ENCODE measurements at regions not wholly inside any gene's neighbourhood (a gene's known extent, or its start where the extent isn't known, plus 50 kb on each side); places are given as distances from the start of the nearest gene placed in this dataset.
"Not testable (repeated sequence)": the region's sequence is repeated elsewhere in the genome, so short reads cannot be mapped to it uniquely, and the experiment has no call there.

DNA sequence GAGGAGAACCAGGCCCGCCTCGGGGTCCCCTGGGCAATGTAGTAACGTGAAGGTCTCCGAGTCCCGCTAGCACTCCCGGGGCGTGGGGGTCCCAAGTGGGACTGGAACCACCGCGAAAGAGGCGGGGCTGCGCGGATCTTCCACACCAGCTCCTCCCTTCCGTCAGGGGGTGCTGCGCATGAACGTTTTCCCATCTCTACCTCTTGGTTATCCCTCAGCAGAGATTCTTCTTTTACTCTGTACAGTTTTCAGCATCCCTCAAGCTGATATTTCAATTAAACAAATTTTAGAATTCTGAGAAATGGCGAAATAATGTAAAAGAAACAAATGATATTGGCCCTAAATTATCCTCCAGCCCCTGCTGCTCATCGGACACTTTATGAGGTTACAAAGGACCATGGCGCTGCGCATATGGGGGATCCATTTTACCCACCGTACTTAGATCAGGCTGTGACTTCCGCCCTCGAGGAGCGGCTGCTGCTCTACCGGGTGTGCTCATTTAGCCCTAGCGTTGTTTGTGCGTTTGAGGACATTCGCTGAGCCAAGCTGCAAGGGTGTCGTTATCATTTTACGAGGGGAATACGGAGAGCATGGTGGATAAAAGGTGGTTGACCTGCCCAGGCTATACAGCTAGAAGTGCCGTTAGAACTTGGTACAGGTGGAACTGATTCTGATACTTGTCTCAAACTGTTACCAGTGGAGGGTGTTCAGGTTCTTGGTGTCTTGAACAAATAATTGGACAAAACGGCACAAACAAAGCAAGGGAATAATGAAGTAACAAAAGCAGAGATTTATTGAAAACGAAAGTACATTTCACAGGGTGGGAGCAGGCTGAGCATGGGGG lies 75.2 kb upstream of the CHD6 start:
- TF ChIP-seq FOXP2 (optimal IDR thresholded peaks at IDR 0.05; ENCODE audit: control extremely low read depth, extremely low read length, insufficient read depth) (no peak), POLR2AphosphoS5 (IDR thresholded peaks at IDR 0.05; ENCODE audit: borderline replicate concordance, low read depth, low read length) (peak; percentile 90), EZH2 (IDR thresholded peaks at IDR 0.05) (no peak)
- Histone ChIP-seq H3K9me3 (ENCODE audit: low read depth, low read length) (no peaks in the 10 kb centered on the region), H3K4me3 (peak overlapping the region; percentile 99), H3K9ac (ENCODE audit: insufficient read length) (peak overlapping the region; percentile 88), H3K27ac (peak overlapping the region; percentile 75), H3K36me3 (ENCODE audit: insufficient read depth, low read length) (no peaks in the 10 kb centered on the region)
- peak; percentile 89 for DNase-seq (ENCODE audit: low read depth, low spot score)

DNA sequence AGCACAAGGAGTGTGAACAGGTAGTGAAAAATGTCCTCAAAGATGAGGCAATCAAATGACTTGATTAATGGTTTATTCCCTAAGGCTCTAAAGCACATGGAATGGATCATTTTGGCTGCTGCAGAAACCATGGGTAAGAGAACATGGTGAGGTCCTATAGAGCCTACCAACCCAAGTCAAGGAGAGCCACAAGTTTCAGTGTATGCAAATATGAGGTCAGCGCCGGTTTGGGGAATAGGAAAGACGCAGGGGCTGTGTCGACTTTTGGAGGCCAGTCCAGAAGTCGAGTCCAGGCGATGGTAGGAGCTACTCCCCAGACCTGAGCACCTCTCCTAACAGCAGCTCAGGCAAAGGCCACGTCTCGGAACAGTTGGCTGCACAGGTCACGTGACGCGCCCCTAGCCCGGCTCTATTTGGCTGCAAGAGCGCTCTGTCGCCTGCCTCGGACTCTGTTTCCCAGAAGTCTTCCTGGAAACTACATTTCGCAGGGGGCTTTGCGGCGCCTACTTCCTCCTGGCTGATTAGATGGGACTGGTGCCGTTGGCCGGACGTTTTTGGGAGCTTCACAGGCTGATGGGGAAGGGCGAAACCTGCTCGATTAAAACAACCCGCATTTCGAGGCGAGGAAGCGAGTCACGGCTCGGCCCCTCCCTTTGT lies 74.4 kb upstream of the CHD6 start:
- DNase-seq (ENCODE audit: low read depth, low spot score), result no peak
- Histone ChIP-seq H3K27ac (peak overlapping the region; percentile 75), H3K4me3 (peak overlapping the region; percentile 99), H3K9ac (ENCODE audit: insufficient read length) (peak overlapping the region; percentile 88), H3K9me3 (ENCODE audit: low read depth, low read length) (no peaks in the 10 kb centered on the region), H3K36me3 (ENCODE audit: insufficient read depth, low read length) (no peaks in the 10 kb centered on the region)
- TF ChIP-seq FOXP2 (optimal IDR thresholded peaks at IDR 0.05; ENCODE audit: control extremely low read depth, extremely low read length, insufficient read depth) (no peak), EZH2 (IDR thresholded peaks at IDR 0.05) (no peak), POLR2AphosphoS5 (IDR thresholded peaks at IDR 0.05; ENCODE audit: borderline replicate concordance, low read depth, low read length) (no peak; the same call in 1 of the 2 replicates)

DNA sequence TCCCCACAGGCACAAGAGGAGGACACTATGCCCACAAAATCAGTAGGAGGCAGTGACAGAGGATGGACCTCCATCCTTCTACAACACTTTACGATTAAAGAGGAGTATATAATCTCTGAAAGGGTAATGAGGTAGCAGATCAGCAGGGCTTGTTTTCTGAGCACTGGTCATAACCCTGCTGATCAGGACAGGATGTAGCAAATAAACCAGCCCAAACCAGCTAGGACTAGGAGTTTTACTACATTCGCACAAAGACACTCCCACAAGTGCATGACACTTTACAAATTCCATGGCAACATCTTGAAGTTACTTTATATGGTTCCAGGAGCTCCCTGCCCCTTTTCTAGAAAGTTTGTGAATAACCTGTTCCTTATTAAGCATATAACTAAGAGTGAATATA lies 73.3 kb upstream of the CHD6 start:
- no peaks in the 10 kb centered on the region for H3K36me3 ChIP-seq (ENCODE audit: insufficient read depth, low read length)
- no peak overlapping the region for H3K4me3 ChIP-seq
- no peaks in the 10 kb centered on the region for H3K9me3 ChIP-seq (ENCODE audit: low read depth, low read length)
- H3K27ac ChIP-seq, result no peak overlapping the region
- TF ChIP-seq FOXP2 (optimal IDR thresholded peaks at IDR 0.05; ENCODE audit: control extremely low read depth, extremely low read length, insufficient read depth) (no peak), POLR2AphosphoS5 (IDR thresholded peaks at IDR 0.05; ENCODE audit: borderline replicate concordance, low read depth, low read length) (no peak), EZH2 (IDR thresholded peaks at IDR 0.05) (no peak)
- DNase-seq (ENCODE audit: low read depth, low spot score), result no peak
- no peak overlapping the region for H3K9ac ChIP-seq (ENCODE audit: insufficient read length)

DNA sequence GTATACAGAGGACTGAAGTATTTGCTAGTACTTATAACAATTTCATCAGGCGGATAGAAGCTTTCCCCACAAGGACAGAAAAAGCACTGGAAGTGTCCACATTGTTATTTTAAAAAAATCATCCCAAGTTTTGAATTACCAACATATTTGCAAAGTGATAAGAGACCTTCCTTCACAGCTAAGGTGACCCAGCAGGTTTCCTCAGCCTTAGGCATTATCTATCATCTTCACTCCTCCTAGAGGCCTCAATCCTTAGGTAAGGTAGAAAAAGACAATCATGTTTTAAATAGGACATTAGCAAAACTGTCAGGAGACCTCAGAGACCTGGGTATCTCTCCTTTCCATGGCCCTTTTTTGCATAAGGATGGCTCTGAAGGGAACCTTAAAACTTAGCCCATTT lies 72.5 kb upstream of the CHD6 start:
- Histone ChIP-seq H3K36me3 (ENCODE audit: insufficient read depth, low read length) (no peaks in the 10 kb centered on the region), H3K9me3 (ENCODE audit: low read depth, low read length) (no peaks in the 10 kb centered on the region), H3K9ac (ENCODE audit: insufficient read length) (no peak overlapping the region), H3K27ac (no peak overlapping the region), H3K4me3 (no peak overlapping the region)
- DNase-seq (ENCODE audit: low read depth, low spot score), result no peak
- TF ChIP-seq EZH2 (IDR thresholded peaks at IDR 0.05) (no peak), POLR2AphosphoS5 (IDR thresholded peaks at IDR 0.05; ENCODE audit: borderline replicate concordance, low read depth, low read length) (no peak), FOXP2 (optimal IDR thresholded peaks at IDR 0.05; ENCODE audit: control extremely low read depth, extremely low read length, insufficient read depth) (no peak)

DNA sequence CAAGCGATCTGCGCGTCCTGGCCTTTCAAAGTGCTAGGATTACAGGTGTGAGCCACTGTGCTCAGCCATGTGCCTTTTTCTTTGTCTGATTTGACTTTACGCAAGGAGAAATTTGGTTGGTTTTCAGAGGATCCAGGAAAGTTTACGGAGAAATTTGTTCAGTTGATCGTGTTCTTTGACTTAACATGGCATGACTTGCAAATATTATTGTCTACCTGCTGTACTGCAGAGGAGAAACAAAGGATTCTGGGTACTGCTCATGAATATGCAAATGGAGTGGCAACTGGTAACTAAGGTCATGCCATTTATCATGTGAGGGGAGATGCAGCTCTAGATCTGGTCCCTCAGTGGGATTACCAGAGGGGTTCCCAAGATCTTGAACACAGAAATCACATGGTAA lies 68.8 kb upstream of the CHD6 start:
- Histone ChIP-seq H3K36me3 (ENCODE audit: insufficient read depth, low read length) (no peaks in the 10 kb centered on the region), H3K9me3 (ENCODE audit: low read depth, low read length) (no peaks in the 10 kb centered on the region), H3K27ac (no peak overlapping the region), H3K4me3 (no peak overlapping the region), H3K9ac (ENCODE audit: insufficient read length) (no peak overlapping the region)
- TF ChIP-seq EZH2 (IDR thresholded peaks at IDR 0.05) (no peak), FOXP2 (optimal IDR thresholded peaks at IDR 0.05; ENCODE audit: control extremely low read depth, extremely low read length, insufficient read depth) (no peak)
- DNase-seq (ENCODE audit: low read depth, low spot score), result no peak

DNA sequence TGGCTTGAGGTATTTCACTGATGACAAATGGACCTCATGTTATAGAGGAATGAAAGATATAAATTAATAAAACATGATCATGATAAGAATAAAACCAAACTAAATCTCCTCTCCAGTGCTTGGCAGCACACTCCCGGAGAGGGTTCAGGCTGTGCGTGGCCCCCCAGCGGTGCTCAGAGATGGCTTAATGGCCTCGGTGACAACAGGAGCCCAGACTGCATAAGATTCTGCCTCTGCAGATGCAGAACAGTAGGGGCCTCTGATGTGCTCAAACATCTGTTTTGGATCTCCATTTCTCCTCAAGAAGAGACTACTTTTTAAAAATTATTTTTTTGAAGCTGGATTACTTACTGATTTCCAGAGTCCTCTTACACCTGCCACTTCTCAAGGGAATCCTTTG lies 67.0 kb upstream of the CHD6 start:
- not testable (repeated sequence) for H3K36me3 ChIP-seq (ENCODE audit: insufficient read depth, low read length); H3K4me3 ChIP-seq; DNase-seq (ENCODE audit: low read depth, low spot score); H3K9me3 ChIP-seq (ENCODE audit: low read depth, low read length)
- Histone ChIP-seq H3K27ac (peak overlapping the region; percentile 25; the same call in 1 of the 2 replicates), H3K9ac (ENCODE audit: insufficient read length) (peak overlapping the region; percentile 10)

DNA sequence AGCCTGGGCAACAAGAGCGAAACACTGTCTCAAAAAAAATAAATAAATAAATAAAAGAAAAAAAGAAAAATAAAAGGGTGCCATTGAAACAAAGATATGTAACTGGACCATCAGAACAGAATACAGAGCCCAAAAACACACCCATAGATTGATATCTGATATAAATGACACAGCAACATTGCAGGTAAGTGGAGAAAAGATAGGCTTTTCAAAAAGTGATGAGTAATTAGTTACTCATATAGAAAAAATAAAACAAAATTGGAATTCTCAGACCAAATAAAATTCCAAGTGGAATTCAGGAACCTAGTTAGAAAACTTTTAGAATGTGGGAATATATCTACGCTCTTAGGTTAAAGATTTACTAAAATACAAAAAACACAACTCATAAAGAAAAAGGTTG lies 60.6 kb upstream of the CHD6 start:
- TF ChIP-seq POLR2AphosphoS5 (IDR thresholded peaks at IDR 0.05; ENCODE audit: borderline replicate concordance, low read depth, low read length), result no peak
- TF ChIP-seq EZH2 (IDR thresholded peaks at IDR 0.05), result no peak
- no peak for TF ChIP-seq FOXP2 (optimal IDR thresholded peaks at IDR 0.05; ENCODE audit: control extremely low read depth, extremely low read length, insufficient read depth)
- no peaks in the 10 kb centered on the region for H3K36me3 ChIP-seq (ENCODE audit: insufficient read depth, low read length)
- H3K27ac ChIP-seq, result no peak overlapping the region
- no peak overlapping the region for H3K9ac ChIP-seq (ENCODE audit: insufficient read length)
- DNase-seq (ENCODE audit: low read depth, low spot score), result no peak
- no peaks in the 10 kb centered on the region for H3K9me3 ChIP-seq (ENCODE audit: low read depth, low read length)
- H3K4me3 ChIP-seq, result no peak overlapping the region

DNA sequence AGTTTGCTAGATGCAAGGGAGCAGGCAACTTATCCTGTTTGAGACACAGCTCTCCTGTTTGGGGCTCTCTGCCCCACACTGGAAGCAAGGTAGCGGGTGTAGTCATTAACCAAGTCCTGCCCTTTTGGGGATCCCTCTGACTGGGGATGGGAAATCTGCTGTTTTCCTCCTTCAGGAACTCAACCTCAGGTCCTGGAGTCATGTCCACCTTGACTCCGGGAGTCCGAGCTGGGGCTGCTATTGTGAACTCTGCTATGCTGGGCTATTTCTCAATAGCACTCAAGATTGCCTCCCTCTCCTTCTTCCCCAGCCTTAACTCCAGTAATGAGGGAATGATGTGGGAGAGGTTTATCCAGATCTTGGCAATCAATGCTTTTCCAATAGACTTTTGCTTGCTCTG lies 54.1 kb upstream of the CHD6 start:
- DNase-seq (ENCODE audit: low read depth, low spot score), result no peak
- TF ChIP-seq EZH2 (IDR thresholded peaks at IDR 0.05), result no peak
- TF ChIP-seq POLR2AphosphoS5 (IDR thresholded peaks at IDR 0.05; ENCODE audit: borderline replicate concordance, low read depth, low read length), result no peak
- no peak for TF ChIP-seq FOXP2 (optimal IDR thresholded peaks at IDR 0.05; ENCODE audit: control extremely low read depth, extremely low read length, insufficient read depth)
- no peak overlapping the region for H3K27ac ChIP-seq

More for the DNA sequence above, 54.1 kb upstream of the CHD6 start:
- Histone ChIP-seq H3K36me3 (ENCODE audit: insufficient read depth, low read length) (no peaks in the 10 kb centered on the region), H3K4me3 (no peak overlapping the region), H3K9me3 (ENCODE audit: low read depth, low read length) (no peaks in the 10 kb centered on the region), H3K9ac (ENCODE audit: insufficient read length) (no peak overlapping the region)

Measured in SK-N-MC (cell line).